Neural progenitor cell (in vitro differentiated cells): ENCODE measurements at regions not wholly inside any gene's neighbourhood (a gene's known extent, or its start where the extent isn't known, plus 50 kb on each side); places are given as distances from the start of the nearest gene placed in this dataset.

Source experiments
- CTCF ChIP-seq: fragments of 200-600 bp; sonication (generic); IDR thresholded peaks from 2 replicates; pipeline ENCODE4 v1.5.1; 2017; ENCODE audit warnings: antibody characterized with exemption, mild to moderate bottlenecking
- EZH2 ChIP-seq: fragments of 200-600 bp; sonication (generic); IDR thresholded peaks from 2 replicates; pipeline ENCODE4 v1.6.1; 2017; ENCODE audit warnings: antibody characterized with exemption, mild to moderate bottlenecking, moderate library complexity
- EZH2phosphoT487 ChIP-seq: fragments of 200-600 bp; sonication (generic); IDR thresholded peaks from 2 replicates; pipeline ENCODE4 v1.6.1; 2017; ENCODE audit warnings: antibody characterized with exemption

- TF ChIP-seq CTCF (no peak), EZH2 (no peak), EZH2phosphoT487 (no peak)
Measured at GRCh38 chr1:34671887-34672286, 83.0 kb upstream of the GJB5 start.
